Vagina (tissue), 2 donors: ENCODE measurements at regions not wholly inside any gene's neighbourhood (a gene's known extent, or its start where the extent isn't known, plus 50 kb on each side); places are given as distances from the start of the nearest gene placed in this dataset.

Experiments used
- DNase-seq, 2 donors: peaks; one replicate each; pipeline ENCODE4 v3.0.0-alpha.2; 2017; ENCODE audit errors: extremely low spot score in 2 of 2
- H3K27ac ChIP-seq: fragments of 200-600 bp; sonication (generic); one replicate; pipeline ENCODE4 v1.5.1; 2019
- H3K27me3 ChIP-seq: fragments of 200-600 bp; sonication (generic); one replicate; pipeline ENCODE4 v1.5.1; 2019
- H3K36me3 ChIP-seq, 2 donors: fragments of 200-600 bp; sonication (generic); one replicate each; pipeline ENCODE4 v1.5.1; 2017 to 2019
- H3K4me1 ChIP-seq: fragments of 200-600 bp; sonication (generic); one replicate; pipeline ENCODE4 v1.5.1; 2019
- H3K4me3 ChIP-seq, 2 donors: fragments of 200-600 bp; sonication (generic); 1 replicate in 1 of 2; 2 replicates in 1 of 2; pipeline ENCODE4 v1.5.1; 2016 to 2019
- H3K9me3 ChIP-seq: fragments of 200-600 bp; sonication (generic); one replicate; pipeline ENCODE4 v1.5.1; 2019
- CTCF ChIP-seq, 3 experiments: fragments of 450-650 bp in 2 of 3; fragments of 200-600 bp in 1 of 3; sonication (generic) in 1 of 3; IDR thresholded peaks; one replicate each; pipeline ENCODE4 v1.5.1; 2017 to 2019; ENCODE audit warnings: antibody characterized with exemption in 3 of 3, mild to moderate bottlenecking in 2 of 3, moderate library complexity in 2 of 3
- POLR2A ChIP-seq, 2 donors: fragments of 450-650 bp; IDR thresholded peaks; one replicate each; pipeline ENCODE4 v1.6.1; 2017; ENCODE audit warnings: antibody characterized with exemption in 2 of 2, mild to moderate bottlenecking in 2 of 2, moderate library complexity in 2 of 2
- POLR2AphosphoS5 ChIP-seq, 2 donors: sonication (generic); formaldehyde crosslinking; IDR thresholded peaks; one replicate each; pipeline ENCODE4 v1.9.0; 2017; ENCODE audit warnings: antibody characterized with exemption in 2 of 2, mild to moderate bottlenecking in 2 of 2, low read depth in 1 of 2; ENCODE audit not compliant: insufficient read depth in 1 of 2
- intact Hi-C: fragments of 100-400 bp; cut with DNase I; formaldehyde crosslinking; loops from one replicate; pipeline ENCODE4 v1.15.1; 2023

- H3K4me3 ChIP-seq: no peak overlapping the region
- no peak for DNase-seq
- no peak overlapping the region for H3K27ac ChIP-seq
- intact Hi-C loops: no loop called here
- H3K27me3 ChIP-seq: no peaks in the 10 kb centered on the region
- no peaks in the 10 kb centered on the region for H3K9me3 ChIP-seq
- no peak for TF ChIP-seq POLR2A (IDR thresholded peaks at IDR 0.05)
- TF ChIP-seq POLR2AphosphoS5 (IDR thresholded peaks at IDR 0.05; ENCODE audit: insufficient read depth in 1 of 2, low read depth in 1 of 2): no peak
- TF ChIP-seq CTCF (IDR thresholded peaks at IDR 0.05): no peak
- no peaks in the 10 kb centered on the region for H3K36me3 ChIP-seq
- H3K4me1 ChIP-seq: no peaks in the 10 kb centered on the region
Observed at GRCh38 chr4:16995451-16995850, 97.0 kb upstream of the LDB2 start.

GRCh38 chr4:16993956-16994840 lies 95.8 kb upstream of the LDB2 start:
- Histone ChIP-seq H3K27me3 (no peaks in the 10 kb centered on the region), H3K4me1 (no peaks in the 10 kb centered on the region), H3K27ac (no peak overlapping the region), H3K36me3 (no peaks in the 10 kb centered on the region), H3K9me3 (no peaks in the 10 kb centered on the region), H3K4me3 (no peak overlapping the region)
- TF ChIP-seq CTCF (IDR thresholded peaks at IDR 0.05): no peak
- no peak for TF ChIP-seq POLR2AphosphoS5 (IDR thresholded peaks at IDR 0.05; ENCODE audit: insufficient read depth in 1 of 2, low read depth in 1 of 2)
- TF ChIP-seq POLR2A (IDR thresholded peaks at IDR 0.05): no peak
- intact Hi-C loops: no loop called here
- DNase-seq: no peak

GRCh38 chr4:16992566-16993225 lies 94.3 kb upstream of the LDB2 start:
- TF ChIP-seq POLR2AphosphoS5 (IDR thresholded peaks at IDR 0.05; ENCODE audit: insufficient read depth in 1 of 2, low read depth in 1 of 2) (no peak), POLR2A (IDR thresholded peaks at IDR 0.05) (no peak), CTCF (IDR thresholded peaks at IDR 0.05) (no peak)
- Histone ChIP-seq H3K36me3 (no peaks in the 10 kb centered on the region), H3K27ac (no peak overlapping the region), H3K9me3 (no peaks in the 10 kb centered on the region), H3K4me3 (no peak overlapping the region), H3K27me3 (no peaks in the 10 kb centered on the region), H3K4me1 (no peaks in the 10 kb centered on the region)
- no peak for DNase-seq
- intact Hi-C loops: no loop called here

- no peaks in the 10 kb centered on the region for H3K27me3 ChIP-seq
- intact Hi-C loops: no loop called here
- no peak for DNase-seq
- H3K9me3 ChIP-seq: no peaks in the 10 kb centered on the region
- no peaks in the 10 kb centered on the region for H3K4me1 ChIP-seq
- H3K27ac ChIP-seq: no peak overlapping the region
- no peak overlapping the region for H3K4me3 ChIP-seq
- no peak for TF ChIP-seq POLR2AphosphoS5 (IDR thresholded peaks at IDR 0.05; ENCODE audit: insufficient read depth in 1 of 2, low read depth in 1 of 2)
- TF ChIP-seq CTCF (IDR thresholded peaks at IDR 0.05): no peak
- no peaks in the 10 kb centered on the region for H3K36me3 ChIP-seq
Observed at GRCh38 chr4:16991450-16991849, 93.0 kb upstream of the LDB2 start.

GRCh38 chr4:16989371-16989770 lies 90.9 kb upstream of the LDB2 start:
- Histone ChIP-seq H3K36me3 (no peaks in the 10 kb centered on the region), H3K4me3 (no peak overlapping the region), H3K27me3 (no peaks in the 10 kb centered on the region), H3K4me1 (no peaks in the 10 kb centered on the region), H3K27ac (no peak overlapping the region), H3K9me3 (no peaks in the 10 kb centered on the region)
- TF ChIP-seq POLR2A (IDR thresholded peaks at IDR 0.05): no peak
- no peak for TF ChIP-seq POLR2AphosphoS5 (IDR thresholded peaks at IDR 0.05; ENCODE audit: insufficient read depth in 1 of 2, low read depth in 1 of 2)
- no peak for TF ChIP-seq CTCF (IDR thresholded peaks at IDR 0.05)
- intact Hi-C loops: no loop called here
- no peak for DNase-seq
